ENCODE measurements at regions not wholly inside any gene's neighbourhood (a gene's known extent, or its start where the extent isn't known, plus 50 kb on each side); places are given as distances from the start of the nearest gene placed in this dataset.

- H3K4me1 Mint-ChIP-seq: peaks cover 31% of the 10 kb centered on the region
- no peak overlapping the region for H3K27ac Mint-ChIP-seq (ENCODE audit: unreplicated experiment)
- no peak overlapping the region for H3K4me3 Mint-ChIP-seq
- no peaks in the 10 kb centered on the region for H3K36me3 Mint-ChIP-seq (ENCODE audit: low read depth)
- DNase-seq (ENCODE audit: low read depth, low spot score): no peak
- TF ChIP-seq, protein P1, sequence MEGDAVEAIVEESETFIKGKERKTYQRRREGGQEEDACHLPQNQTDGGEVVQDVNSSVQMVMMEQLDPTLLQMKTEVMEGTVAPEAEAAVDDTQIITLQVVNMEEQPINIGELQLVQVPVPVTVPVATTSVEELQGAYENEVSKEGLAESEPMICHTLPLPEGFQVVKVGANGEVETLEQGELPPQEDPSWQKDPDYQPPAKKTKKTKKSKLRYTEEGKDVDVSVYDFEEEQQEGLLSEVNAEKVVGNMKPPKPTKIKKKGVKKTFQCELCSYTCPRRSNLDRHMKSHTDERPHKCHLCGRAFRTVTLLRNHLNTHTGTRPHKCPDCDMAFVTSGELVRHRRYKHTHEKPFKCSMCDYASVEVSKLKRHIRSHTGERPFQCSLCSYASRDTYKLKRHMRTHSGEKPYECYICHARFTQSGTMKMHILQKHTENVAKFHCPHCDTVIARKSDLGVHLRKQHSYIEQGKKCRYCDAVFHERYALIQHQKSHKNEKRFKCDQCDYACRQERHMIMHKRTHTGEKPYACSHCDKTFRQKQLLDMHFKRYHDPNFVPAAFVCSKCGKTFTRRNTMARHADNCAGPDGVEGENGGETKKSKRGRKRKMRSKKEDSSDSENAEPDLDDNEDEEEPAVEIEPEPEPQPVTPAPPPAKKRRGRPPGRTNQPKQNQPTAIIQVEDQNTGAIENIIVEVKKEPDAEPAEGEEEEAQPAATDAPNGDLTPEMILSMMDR (conservative IDR thresholded peaks at IDR 0.05): no peak
- H3K9me3 Mint-ChIP-seq: no peaks in the 10 kb centered on the region
- H3K27me3 Mint-ChIP-seq (ENCODE audit: low read depth): peaks cover 4% of the 10 kb centered on the region
These were observed 239.7 kb upstream of the HABP2 start for GRCh38 chr10:113313048-113313602.

GRCh38 chr10:113313722-113314121 is 239.1 kb upstream of the HABP2 start:
- TF ChIP-seq, protein P1 (conservative IDR thresholded peaks at IDR 0.05): no peak
- Mint-ChIP-seq H3K36me3 (ENCODE audit: low read depth) (no peaks in the 10 kb centered on the region), H3K27me3 (ENCODE audit: low read depth) (peaks cover 4% of the 10 kb centered on the region), H3K4me3 (no peak overlapping the region), H3K9me3 (no peaks in the 10 kb centered on the region), H3K27ac (ENCODE audit: unreplicated experiment) (no peak overlapping the region), H3K4me1 (peaks cover 29% of the 10 kb centered on the region)
- no peak for DNase-seq (ENCODE audit: low read depth, low spot score)

DNA sequence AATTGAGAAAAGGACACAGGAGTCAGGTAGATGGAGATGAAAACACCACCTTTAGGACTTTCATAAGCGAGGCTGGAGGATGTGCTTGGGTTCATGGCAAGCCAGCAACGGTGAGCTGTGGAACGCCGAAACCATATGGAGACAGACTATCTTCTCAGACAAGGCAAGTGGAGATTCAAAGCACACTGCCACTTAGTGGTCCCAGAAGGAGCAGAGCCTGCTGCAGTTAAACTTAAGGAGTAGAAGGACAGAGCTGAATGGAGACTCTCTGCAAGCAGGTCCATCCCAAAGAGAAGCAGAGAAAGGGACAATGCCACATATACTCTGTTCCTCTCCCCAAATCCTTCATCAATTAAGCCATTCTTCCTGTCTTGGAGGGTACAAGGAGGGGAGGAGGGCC is 236.3 kb upstream of the HABP2 start:
- H3K4me3 Mint-ChIP-seq: no peak overlapping the region
- no peak overlapping the region for H3K27ac Mint-ChIP-seq (ENCODE audit: unreplicated experiment)
- peaks cover 4% of the 10 kb centered on the region for H3K27me3 Mint-ChIP-seq (ENCODE audit: low read depth)
- H3K36me3 Mint-ChIP-seq (ENCODE audit: low read depth): no peaks in the 10 kb centered on the region
- DNase-seq (ENCODE audit: low read depth, low spot score): no peak
- H3K4me1 Mint-ChIP-seq: peaks cover 5% of the 10 kb centered on the region
- TF ChIP-seq, protein P1 (conservative IDR thresholded peaks at IDR 0.05): no peak
- H3K9me3 Mint-ChIP-seq: no peaks in the 10 kb centered on the region

DNA sequence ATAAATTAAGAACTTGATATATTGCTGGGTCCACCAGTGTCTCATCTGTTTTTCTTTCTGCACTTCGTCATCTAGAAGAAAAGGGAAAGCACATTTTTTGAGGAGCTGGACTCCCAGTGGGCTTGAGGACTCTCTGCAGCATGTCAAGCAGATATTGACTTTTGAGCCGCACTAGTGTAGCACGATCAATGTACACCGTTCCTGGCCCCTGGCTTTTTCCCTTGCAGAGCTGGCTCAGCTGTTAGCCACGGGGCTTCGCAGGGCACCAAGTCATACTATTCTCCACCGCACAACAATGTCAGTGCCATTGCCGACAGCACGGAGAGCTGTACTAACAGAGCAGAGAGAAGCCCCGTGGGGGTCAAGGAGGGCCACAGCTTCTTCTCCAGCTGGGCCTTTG is 235.4 kb upstream of the HABP2 start:
- no peaks in the 10 kb centered on the region for H3K36me3 Mint-ChIP-seq (ENCODE audit: low read depth)
- TF ChIP-seq, protein P1 (conservative IDR thresholded peaks at IDR 0.05): no peak
- H3K9me3 Mint-ChIP-seq: no peaks in the 10 kb centered on the region
- no peak overlapping the region for H3K4me3 Mint-ChIP-seq
- peaks cover 4% of the 10 kb centered on the region for H3K4me1 Mint-ChIP-seq
- H3K27ac Mint-ChIP-seq (ENCODE audit: unreplicated experiment): no peak overlapping the region
- DNase-seq (ENCODE audit: low read depth, low spot score): no peak
- peaks cover 4% of the 10 kb centered on the region for H3K27me3 Mint-ChIP-seq (ENCODE audit: low read depth)

DNA sequence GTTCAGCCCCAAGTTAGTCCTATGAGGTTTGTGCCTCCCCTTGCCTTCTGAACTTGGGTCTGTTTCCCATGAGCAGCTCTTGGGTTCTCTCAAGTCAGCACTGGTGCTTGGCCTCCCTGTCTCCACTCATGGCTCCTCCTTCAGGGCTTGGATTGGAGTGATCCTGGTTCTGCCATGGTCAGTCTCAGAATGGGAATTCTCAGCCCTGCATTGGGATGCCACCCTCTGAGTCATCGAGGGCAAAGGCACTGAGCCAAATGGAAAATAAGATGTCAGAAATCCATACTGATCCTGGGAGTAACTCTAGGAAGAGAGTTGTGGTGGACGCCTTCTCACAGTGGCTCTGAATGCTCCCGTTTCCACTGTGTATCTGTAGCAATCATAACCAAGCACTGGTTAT is 233.4 kb upstream of the HABP2 start:
- H3K36me3 Mint-ChIP-seq (ENCODE audit: low read depth): no peaks in the 10 kb centered on the region
- no peaks in the 10 kb centered on the region for H3K9me3 Mint-ChIP-seq
- H3K27me3 Mint-ChIP-seq (ENCODE audit: low read depth): peaks cover 4% of the 10 kb centered on the region
- H3K4me3 Mint-ChIP-seq: no peak overlapping the region
- no peak for DNase-seq (ENCODE audit: low read depth, low spot score)
- H3K27ac Mint-ChIP-seq (ENCODE audit: unreplicated experiment): no peak overlapping the region
- TF ChIP-seq, protein P1 (conservative IDR thresholded peaks at IDR 0.05): no peak
- H3K4me1 Mint-ChIP-seq: peaks cover 4% of the 10 kb centered on the region

Measured in neural crest cell (in vitro differentiated cells).